ENCODE measurements at regions not wholly inside any gene's neighbourhood (a gene's known extent, or its start where the extent isn't known, plus 50 kb on each side); places are given as distances from the start of the nearest gene placed in this dataset.

DNA sequence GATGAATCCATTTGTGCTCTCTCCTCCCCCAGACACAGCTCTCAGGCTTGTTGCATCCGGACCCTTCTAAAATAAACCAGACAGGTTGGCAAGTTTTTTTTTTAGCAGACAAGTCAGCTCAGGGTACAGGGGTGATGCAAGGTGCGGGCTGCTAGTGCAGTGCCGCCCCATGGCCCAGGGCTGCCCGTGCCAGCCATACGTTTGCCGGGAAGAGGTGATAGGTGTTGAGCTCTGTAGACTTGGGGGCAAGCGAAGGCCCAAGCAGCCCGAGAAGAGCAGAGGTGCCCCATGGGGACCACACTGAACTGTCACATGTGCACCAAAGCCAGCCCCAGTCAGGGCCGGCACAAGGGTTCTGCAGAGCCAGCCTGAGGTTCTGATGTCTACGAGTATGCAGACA, 57.1 kb upstream of the PDSS1 start:
- H3K4me1 ChIP-seq (ENCODE audit: insufficient read depth, low read length, severe bottlenecking), result no peaks in the 10 kb centered on the region
- no peak overlapping the region for H2AFZ ChIP-seq (ENCODE audit: low read length)
- no peaks in the 10 kb centered on the region for H3F3A ChIP-seq (ENCODE audit: insufficient read depth, low read length)
- no peaks in the 10 kb centered on the region for H3K79me2 ChIP-seq (ENCODE audit: insufficient read depth, low read length)
- H3K9ac ChIP-seq (ENCODE audit: low read length), result no peak overlapping the region
- no peaks in the 10 kb centered on the region for H3K36me3 ChIP-seq (ENCODE audit: insufficient read depth, low read length)
- H3K4me3 ChIP-seq (ENCODE audit: low read depth, low read length, poor library complexity, severe bottlenecking), result no peak overlapping the region
- TF ChIP-seq EZH2 (IDR thresholded peaks at IDR 0.05; ENCODE audit: borderline replicate concordance, low read length), result no peak
- TF ChIP-seq, protein P1, sequence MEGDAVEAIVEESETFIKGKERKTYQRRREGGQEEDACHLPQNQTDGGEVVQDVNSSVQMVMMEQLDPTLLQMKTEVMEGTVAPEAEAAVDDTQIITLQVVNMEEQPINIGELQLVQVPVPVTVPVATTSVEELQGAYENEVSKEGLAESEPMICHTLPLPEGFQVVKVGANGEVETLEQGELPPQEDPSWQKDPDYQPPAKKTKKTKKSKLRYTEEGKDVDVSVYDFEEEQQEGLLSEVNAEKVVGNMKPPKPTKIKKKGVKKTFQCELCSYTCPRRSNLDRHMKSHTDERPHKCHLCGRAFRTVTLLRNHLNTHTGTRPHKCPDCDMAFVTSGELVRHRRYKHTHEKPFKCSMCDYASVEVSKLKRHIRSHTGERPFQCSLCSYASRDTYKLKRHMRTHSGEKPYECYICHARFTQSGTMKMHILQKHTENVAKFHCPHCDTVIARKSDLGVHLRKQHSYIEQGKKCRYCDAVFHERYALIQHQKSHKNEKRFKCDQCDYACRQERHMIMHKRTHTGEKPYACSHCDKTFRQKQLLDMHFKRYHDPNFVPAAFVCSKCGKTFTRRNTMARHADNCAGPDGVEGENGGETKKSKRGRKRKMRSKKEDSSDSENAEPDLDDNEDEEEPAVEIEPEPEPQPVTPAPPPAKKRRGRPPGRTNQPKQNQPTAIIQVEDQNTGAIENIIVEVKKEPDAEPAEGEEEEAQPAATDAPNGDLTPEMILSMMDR (IDR thresholded peaks at IDR 0.05; ENCODE audit: low read length), result no peak
- H3K4me2 ChIP-seq (ENCODE audit: low read length), result no peak overlapping the region
- no peak overlapping the region for H3K27ac ChIP-seq (ENCODE audit: low read depth, low read length, poor library complexity, severe bottlenecking)
- no peaks in the 10 kb centered on the region for H3K9me3 ChIP-seq (ENCODE audit: low read length)
- no peaks in the 10 kb centered on the region; the same call in 1 of the 2 replicates for H3K27me3 ChIP-seq (ENCODE audit: insufficient read depth, low read length)
- H3K9me2 ChIP-seq (ENCODE audit: low read depth, low read length), result no peaks in the 10 kb centered on the region
- H4K20me1 ChIP-seq (ENCODE audit: insufficient read depth, low read length), result no peaks in the 10 kb centered on the region

DNA sequence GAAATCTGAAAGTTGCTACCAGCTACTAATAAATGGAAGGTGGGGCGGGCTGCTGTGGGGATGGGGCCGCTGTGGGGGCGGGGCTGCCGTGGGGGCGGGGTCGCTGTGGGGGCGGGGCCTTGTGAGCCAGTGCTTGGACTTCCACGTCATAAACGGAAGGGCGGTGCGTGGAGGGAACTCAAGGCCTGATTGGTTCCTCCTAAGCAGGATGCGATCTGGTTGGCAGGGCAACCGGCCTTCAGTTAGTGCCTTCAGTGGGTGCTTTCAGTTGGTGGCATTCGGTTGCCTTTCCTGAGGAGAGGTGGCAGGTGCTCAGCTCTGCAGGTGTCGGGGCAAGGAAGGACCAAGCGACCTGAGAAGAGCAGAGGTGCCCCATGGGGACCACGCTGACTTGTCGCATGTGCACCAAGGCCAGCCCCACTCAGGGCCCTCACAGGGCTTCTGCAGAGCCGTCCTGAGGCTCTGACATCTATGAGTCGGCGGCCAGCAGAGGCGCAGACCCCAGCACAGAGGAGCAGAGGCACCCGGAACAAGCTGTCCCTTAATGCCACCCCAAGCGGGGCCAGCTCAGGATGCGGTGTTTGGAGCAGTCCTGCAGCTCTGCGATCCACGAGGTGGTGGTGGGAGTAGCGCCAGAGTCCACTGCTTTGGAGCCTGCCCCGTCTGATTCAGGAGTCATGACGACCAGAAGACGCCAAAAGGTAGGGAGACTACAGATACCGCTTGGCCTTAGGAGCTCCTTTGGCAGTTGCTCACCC, 54.4 kb upstream of the PDSS1 start:
- Histone ChIP-seq H3K27ac (ENCODE audit: low read depth, low read length, poor library complexity, severe bottlenecking) (no peak overlapping the region), H3K4me1 (ENCODE audit: insufficient read depth, low read length, severe bottlenecking) (no peaks in the 10 kb centered on the region), H3K9ac (ENCODE audit: low read length) (no peak overlapping the region), H3K27me3 (ENCODE audit: insufficient read depth, low read length) (no peaks in the 10 kb centered on the region), H3K4me2 (ENCODE audit: low read length) (no peak overlapping the region), H3K79me2 (ENCODE audit: insufficient read depth, low read length) (no peaks in the 10 kb centered on the region), H3K36me3 (ENCODE audit: insufficient read depth, low read length) (no peaks in the 10 kb centered on the region), H3K9me3 (ENCODE audit: low read length) (no peaks in the 10 kb centered on the region), H3K9me2 (ENCODE audit: low read depth, low read length) (no peaks in the 10 kb centered on the region), H3K4me3 (ENCODE audit: low read depth, low read length, poor library complexity, severe bottlenecking) (no peak overlapping the region), H3F3A (ENCODE audit: insufficient read depth, low read length) (no peaks in the 10 kb centered on the region), H4K20me1 (ENCODE audit: insufficient read depth, low read length) (no peaks in the 10 kb centered on the region), H2AFZ (ENCODE audit: low read length) (no peak overlapping the region)
- TF ChIP-seq, protein P1 (IDR thresholded peaks at IDR 0.05; ENCODE audit: low read length), result no peak
- TF ChIP-seq EZH2 (IDR thresholded peaks at IDR 0.05; ENCODE audit: borderline replicate concordance, low read length), result no peak

DNA sequence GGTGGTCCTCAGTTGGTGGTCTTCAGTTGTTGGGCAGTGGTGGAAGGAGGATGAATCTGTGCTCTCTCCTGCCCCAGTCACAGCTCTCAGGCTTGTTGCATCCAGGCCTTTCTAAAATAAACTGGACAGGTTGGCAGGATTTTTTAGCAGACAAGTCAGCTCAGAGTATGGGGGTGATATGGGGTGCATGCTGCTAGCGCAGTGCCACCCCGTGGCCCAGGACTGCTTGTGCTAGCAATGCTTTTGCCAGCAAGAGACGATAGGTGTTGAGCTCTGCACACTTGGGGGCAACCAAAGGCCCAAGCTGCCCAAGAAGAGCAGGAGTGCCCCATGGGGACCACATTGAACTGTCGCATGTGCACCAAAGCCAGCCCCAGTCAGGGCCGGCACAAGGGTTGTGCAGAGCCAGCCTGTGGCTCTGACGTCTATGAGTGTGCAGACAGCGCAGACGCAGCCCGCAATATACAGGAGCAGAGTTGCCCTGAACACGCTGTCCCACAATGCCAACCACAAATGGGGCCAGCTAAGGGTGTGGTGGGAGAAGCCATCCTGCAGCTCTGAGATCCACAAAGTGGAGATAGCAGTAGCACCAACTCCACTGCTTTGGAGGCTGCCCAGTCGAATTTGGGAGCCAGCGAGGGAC, 49.8 kb upstream of the PDSS1 start:
- Histone ChIP-seq H3K9ac (ENCODE audit: low read length) (no peak overlapping the region), H3K4me2 (ENCODE audit: low read length) (no peak overlapping the region), H3F3A (ENCODE audit: insufficient read depth, low read length) (no peaks in the 10 kb centered on the region), H3K9me3 (ENCODE audit: low read length) (no peaks in the 10 kb centered on the region), H2AFZ (ENCODE audit: low read length) (no peak overlapping the region), H3K4me1 (ENCODE audit: insufficient read depth, low read length, severe bottlenecking) (no peaks in the 10 kb centered on the region), H3K9me2 (ENCODE audit: low read depth, low read length) (no peaks in the 10 kb centered on the region), H3K4me3 (ENCODE audit: low read depth, low read length, poor library complexity, severe bottlenecking) (no peak overlapping the region), H4K20me1 (ENCODE audit: insufficient read depth, low read length) (no peaks in the 10 kb centered on the region), H3K79me2 (ENCODE audit: insufficient read depth, low read length) (no peaks in the 10 kb centered on the region), H3K27me3 (ENCODE audit: insufficient read depth, low read length) (no peaks in the 10 kb centered on the region), H3K36me3 (ENCODE audit: insufficient read depth, low read length) (no peaks in the 10 kb centered on the region), H3K27ac (ENCODE audit: low read depth, low read length, poor library complexity, severe bottlenecking) (no peak overlapping the region)
- TF ChIP-seq, protein P1 (IDR thresholded peaks at IDR 0.05; ENCODE audit: low read length), result peak; percentile 19; the same call in 1 of the 2 replicates
- TF ChIP-seq EZH2 (IDR thresholded peaks at IDR 0.05; ENCODE audit: borderline replicate concordance, low read length), result no peak
